DOHH2 (cell line): ENCODE measurements at regions not wholly inside any gene's neighbourhood (a gene's known extent, or its start where the extent isn't known, plus 50 kb on each side); places are given as distances from the start of the nearest gene placed in this dataset.

Experiments used
- H3F3A ChIP-seq: fragments of 200-600 bp; sonication (generic), shearing (Covaris generic); 2 replicates; pipeline ENCODE4 v1.6.0; 2016; ENCODE audit warnings: antibody characterized with exemption, mild to moderate bottlenecking; ENCODE audit not compliant: control insufficient read depth, insufficient read depth
- H3K27ac ChIP-seq: fragments of 200-600 bp; sonication (generic); 2 replicates; pipeline ENCODE4 v1.5.1; 2014; ENCODE audit warnings: low read depth, mild to moderate bottlenecking, low read length, moderate library complexity
- H3K27me3 ChIP-seq: fragments of 200-600 bp; sonication (generic); 2 replicates; pipeline ENCODE4 v1.6.1; 2014; ENCODE audit warnings: mild to moderate bottlenecking, low read length, mixed read lengths; ENCODE audit not compliant: control insufficient read depth
- H3K36me3 ChIP-seq: fragments of 200-600 bp; sonication (generic); 2 replicates; pipeline ENCODE4 v1.6.1; 2014; ENCODE audit warnings: mild to moderate bottlenecking, low read length, moderate library complexity, mixed read lengths; ENCODE audit not compliant: control insufficient read depth
- H3K4me1 ChIP-seq: fragments of 200-600 bp; sonication (generic); 2 replicates; pipeline ENCODE4 v1.6.1; 2014; ENCODE audit warnings: mild to moderate bottlenecking, low read length, mixed read lengths; ENCODE audit not compliant: control insufficient read depth
- H3K4me2 ChIP-seq: fragments of 200-600 bp; sonication (generic); 2 replicates; pipeline ENCODE4 v1.6.0; 2014; ENCODE audit warnings: mild to moderate bottlenecking, low read length, moderate library complexity
- H3K4me3 ChIP-seq: fragments of 200-600 bp; sonication (generic); 2 replicates; pipeline ENCODE4 v1.5.1; 2014; ENCODE audit warnings: mild to moderate bottlenecking, low read length, mixed read lengths
- H3K79me2 ChIP-seq: fragments of 200-600 bp; sonication (generic); 2 replicates; pipeline ENCODE4 v1.6.1; 2014; ENCODE audit warnings: mild to moderate bottlenecking, low read length, mixed read lengths; ENCODE audit not compliant: control insufficient read depth
- H3K9me2 ChIP-seq: fragments of 200-600 bp; sonication (generic); replicated peaks from 2 replicates; pipeline ENCODE4 v1.6.1; 2014; ENCODE audit warnings: mild to moderate bottlenecking, low read length, mixed read lengths; ENCODE audit not compliant: control insufficient read depth
- H3K9me3 ChIP-seq: fragments of 200-600 bp; sonication (generic); 2 replicates; pipeline ENCODE4 v1.6.1; 2014; ENCODE audit warnings: antibody characterized with exemption, low read length, mixed read lengths; ENCODE audit not compliant: control insufficient read depth, insufficient read depth
- H4K20me1 ChIP-seq: fragments of 200-600 bp; sonication (generic); 2 replicates; pipeline ENCODE4 v1.6.0; 2014; ENCODE audit warnings: low read depth, mild to moderate bottlenecking, antibody characterized with exemption, low read length, moderate library complexity; ENCODE audit not compliant: control insufficient read depth, insufficient read depth
- EZH2phosphoT487 ChIP-seq: fragments of 200-600 bp; sonication (generic); IDR thresholded peaks from 2 replicates; pipeline ENCODE4 v1.6.1; 2017; ENCODE audit warnings: borderline replicate concordance, mild to moderate bottlenecking, antibody characterized with exemption, low read length, moderate library complexity, mixed read lengths
- TF ChIP-seq, protein P1 (sequence below): fragments of 200-600 bp; sonication (generic); IDR thresholded peaks from one replicate; pipeline ENCODE4 v1.5.1; 2014; ENCODE audit warnings: antibody characterized with exemption, mild to moderate bottlenecking, low read depth, low read length; ENCODE audit not compliant: poor library complexity, severe bottlenecking

DNA sequence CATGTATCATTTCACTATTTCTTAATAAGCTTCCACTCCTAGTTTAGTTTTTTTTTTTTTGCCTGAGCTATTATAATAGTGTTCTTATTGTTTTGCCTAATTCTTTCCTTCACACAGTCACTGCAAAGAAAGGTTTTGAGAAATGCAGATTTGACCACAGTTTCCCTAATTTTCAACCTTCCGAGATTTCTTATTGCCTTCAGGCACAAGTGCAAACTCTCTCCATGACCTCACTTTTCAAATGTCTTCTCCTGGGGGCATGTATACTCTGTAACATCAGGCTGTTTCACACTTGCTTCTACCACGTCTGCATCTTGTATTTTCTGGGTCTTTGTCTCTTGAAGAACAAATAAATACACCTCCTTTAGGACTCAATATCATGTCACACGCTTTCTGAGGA lies 339.0 kb upstream of the CITED2 start:
- Histone ChIP-seq H3F3A (no peaks in the 10 kb centered on the region), H3K9me3 (no peaks in the 10 kb centered on the region), H3K36me3 (no peaks in the 10 kb centered on the region), H3K4me2 (no peak overlapping the region), H4K20me1 (no peaks in the 10 kb centered on the region), H3K4me1 (no peaks in the 10 kb centered on the region), H3K9me2 (no peaks in the 10 kb centered on the region), H3K27ac (no peak overlapping the region), H3K27me3 (no peaks in the 10 kb centered on the region), H3K79me2 (no peaks in the 10 kb centered on the region), H3K4me3 (no peak overlapping the region)
- TF ChIP-seq EZH2phosphoT487, result no peak
- TF ChIP-seq, protein P1, sequence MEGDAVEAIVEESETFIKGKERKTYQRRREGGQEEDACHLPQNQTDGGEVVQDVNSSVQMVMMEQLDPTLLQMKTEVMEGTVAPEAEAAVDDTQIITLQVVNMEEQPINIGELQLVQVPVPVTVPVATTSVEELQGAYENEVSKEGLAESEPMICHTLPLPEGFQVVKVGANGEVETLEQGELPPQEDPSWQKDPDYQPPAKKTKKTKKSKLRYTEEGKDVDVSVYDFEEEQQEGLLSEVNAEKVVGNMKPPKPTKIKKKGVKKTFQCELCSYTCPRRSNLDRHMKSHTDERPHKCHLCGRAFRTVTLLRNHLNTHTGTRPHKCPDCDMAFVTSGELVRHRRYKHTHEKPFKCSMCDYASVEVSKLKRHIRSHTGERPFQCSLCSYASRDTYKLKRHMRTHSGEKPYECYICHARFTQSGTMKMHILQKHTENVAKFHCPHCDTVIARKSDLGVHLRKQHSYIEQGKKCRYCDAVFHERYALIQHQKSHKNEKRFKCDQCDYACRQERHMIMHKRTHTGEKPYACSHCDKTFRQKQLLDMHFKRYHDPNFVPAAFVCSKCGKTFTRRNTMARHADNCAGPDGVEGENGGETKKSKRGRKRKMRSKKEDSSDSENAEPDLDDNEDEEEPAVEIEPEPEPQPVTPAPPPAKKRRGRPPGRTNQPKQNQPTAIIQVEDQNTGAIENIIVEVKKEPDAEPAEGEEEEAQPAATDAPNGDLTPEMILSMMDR, result no peak

GRCh38 chr6:139712830-139713229 lies 338.4 kb upstream of the CITED2 start:
- H3K4me1 ChIP-seq, result no peaks in the 10 kb centered on the region
- TF ChIP-seq EZH2phosphoT487, result no peak
- TF ChIP-seq, protein P1, result no peak
- no peak overlapping the region for H3K4me3 ChIP-seq
- H4K20me1 ChIP-seq, result no peaks in the 10 kb centered on the region
- H3F3A ChIP-seq, result no peaks in the 10 kb centered on the region
- no peaks in the 10 kb centered on the region for H3K9me3 ChIP-seq
- H3K79me2 ChIP-seq, result no peaks in the 10 kb centered on the region
- H3K27me3 ChIP-seq, result no peaks in the 10 kb centered on the region
- no peak overlapping the region for H3K4me2 ChIP-seq
- no peak overlapping the region for H3K27ac ChIP-seq
- H3K36me3 ChIP-seq, result no peaks in the 10 kb centered on the region
- no peaks in the 10 kb centered on the region for H3K9me2 ChIP-seq

DNA sequence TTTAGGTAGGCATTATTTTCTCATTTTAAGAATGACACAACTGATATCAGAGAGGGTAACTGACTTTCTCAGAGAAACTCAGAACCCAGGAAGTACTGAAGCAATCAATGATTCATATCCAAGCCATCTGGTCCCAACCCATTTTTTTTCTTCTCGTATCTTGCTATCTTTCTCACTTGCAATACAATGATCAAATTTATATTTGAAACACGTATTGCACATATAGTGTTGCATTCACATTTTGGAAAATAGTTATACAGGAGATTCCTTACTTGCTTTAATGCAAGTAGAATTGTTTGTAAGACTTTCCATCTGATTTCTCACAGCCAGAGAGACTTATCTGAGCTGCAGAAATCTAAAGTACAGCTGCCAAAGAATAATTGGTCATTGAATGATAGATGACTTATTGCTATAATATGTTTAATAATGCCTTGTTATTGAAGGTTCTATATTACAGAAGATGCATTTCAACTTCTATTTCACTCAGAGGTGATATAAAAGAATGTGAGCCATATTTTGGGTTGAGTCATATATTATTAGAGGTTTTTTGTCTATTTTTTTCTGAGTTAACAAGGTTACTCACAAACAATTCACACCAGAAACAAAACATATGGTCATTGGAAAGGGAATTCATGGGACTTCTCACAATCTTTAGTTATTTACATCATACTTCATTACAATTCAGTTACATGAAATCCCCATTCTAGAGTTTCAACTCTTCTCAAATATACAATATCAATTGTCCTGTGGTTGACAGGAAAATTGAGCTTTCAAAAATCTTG lies 337.5 kb upstream of the CITED2 start:
- Histone ChIP-seq H3K4me3 (no peak overlapping the region), H3K4me1 (no peaks in the 10 kb centered on the region), H4K20me1 (no peaks in the 10 kb centered on the region), H3K36me3 (no peaks in the 10 kb centered on the region), H3K27ac (no peak overlapping the region), H3F3A (no peaks in the 10 kb centered on the region), H3K9me2 (no peaks in the 10 kb centered on the region), H3K79me2 (no peaks in the 10 kb centered on the region), H3K4me2 (no peak overlapping the region), H3K9me3 (no peaks in the 10 kb centered on the region), H3K27me3 (no peaks in the 10 kb centered on the region)
- TF ChIP-seq, protein P1, result no peak
- TF ChIP-seq EZH2phosphoT487, result no peak
